Glomerular endothelial cell (primary cell): ENCODE measurements at regions not wholly inside any gene's neighbourhood (a gene's known extent, or its start where the extent isn't known, plus 50 kb on each side); places are given as distances from the start of the nearest gene placed in this dataset.
"Not testable (repeated sequence)": the region's sequence is repeated elsewhere in the genome, so short reads cannot be mapped to it uniquely, and the experiment has no call there.

Experiments used
- DNase-seq: peaks from one replicate; pipeline ENCODE4 v3.0.0-alpha.2; 2011; ENCODE audit warnings: low read depth, low spot score; ENCODE audit errors: extremely low read depth

DNA sequence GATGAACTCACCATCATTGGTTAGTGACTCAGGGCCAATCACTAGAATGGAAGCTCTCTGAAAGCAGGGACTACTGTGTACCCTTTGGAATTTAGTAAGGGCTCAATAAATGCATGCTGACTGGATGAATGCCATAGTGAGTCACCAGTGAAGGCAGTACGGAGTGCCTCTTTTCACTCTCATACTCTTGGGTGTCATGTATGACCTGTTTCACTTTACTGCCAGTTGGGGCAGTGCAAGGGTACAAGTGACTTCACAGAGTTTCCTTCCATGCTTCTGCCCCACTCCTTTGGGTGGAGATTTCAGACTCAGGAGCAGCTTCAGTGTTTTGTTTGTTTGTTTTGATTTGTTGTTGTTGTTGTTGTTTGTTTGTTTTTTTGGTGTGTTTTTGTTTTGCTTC lies 57.7 kb downstream of the SOX3 start:
- no peak for DNase-seq

DNA sequence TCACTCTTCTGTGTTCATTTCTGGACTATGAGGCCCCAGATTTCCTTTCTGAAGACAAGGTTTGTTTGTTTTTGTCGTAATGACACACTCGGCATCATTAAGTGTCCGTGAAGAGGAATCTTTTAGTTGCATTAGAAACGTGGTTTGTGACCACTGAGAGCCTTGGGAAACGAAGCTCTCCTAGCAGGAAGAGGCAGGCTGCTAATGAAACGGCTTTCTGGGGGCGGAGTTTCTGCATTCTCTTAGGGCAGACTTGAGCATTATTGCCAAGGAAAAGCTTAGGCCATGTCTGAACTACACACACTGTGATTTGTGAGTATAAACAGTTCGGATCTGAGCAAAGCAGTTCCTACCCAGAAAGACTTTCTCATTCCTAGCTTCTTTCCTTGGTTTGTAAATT lies 64.0 kb downstream of the SOX3 start:
- no peak for DNase-seq

DNA sequence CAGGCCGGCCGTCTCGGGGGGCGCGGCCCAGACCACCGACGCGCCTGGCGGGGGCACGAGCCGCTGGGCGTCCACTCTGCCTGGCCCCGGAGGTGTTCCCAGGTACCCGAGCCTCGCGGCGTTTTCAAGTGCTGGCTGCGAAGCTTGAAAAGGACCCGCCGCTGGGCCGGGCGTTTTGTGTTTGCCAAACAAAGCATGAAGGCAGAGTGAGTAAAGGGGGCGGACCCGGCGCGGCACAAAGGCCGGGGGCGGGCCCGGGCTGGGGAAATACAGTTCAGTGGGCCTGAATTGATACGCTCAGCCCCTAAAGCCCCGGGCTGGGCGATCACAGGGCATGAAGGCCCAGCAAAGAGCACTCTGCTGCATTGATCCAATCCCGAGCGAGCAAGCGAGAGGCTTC lies 65.4 kb downstream of the SOX3 start:
- DNase-seq = no peak

DNA sequence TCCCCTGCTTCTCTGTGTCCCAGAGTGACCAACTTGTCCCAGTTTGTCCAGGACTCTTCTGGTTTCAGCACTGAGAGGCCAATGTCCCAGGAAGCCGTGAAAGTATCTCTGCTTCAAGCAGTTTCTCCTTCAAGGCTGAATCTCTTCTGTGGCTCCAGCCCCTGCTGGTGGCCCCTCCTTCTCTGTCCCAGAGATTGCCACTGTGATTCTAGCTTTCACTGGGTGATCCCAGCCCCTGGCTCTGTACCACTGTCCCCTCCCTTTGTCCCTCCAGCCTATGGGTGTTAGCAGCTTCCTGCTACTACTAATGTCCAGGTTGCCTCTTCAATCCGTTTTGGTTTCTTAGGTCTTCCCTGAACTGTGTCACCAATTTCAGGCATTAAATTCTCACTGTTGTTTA lies 70.5 kb downstream of the SOX3 start:
- no peak for DNase-seq

DNA sequence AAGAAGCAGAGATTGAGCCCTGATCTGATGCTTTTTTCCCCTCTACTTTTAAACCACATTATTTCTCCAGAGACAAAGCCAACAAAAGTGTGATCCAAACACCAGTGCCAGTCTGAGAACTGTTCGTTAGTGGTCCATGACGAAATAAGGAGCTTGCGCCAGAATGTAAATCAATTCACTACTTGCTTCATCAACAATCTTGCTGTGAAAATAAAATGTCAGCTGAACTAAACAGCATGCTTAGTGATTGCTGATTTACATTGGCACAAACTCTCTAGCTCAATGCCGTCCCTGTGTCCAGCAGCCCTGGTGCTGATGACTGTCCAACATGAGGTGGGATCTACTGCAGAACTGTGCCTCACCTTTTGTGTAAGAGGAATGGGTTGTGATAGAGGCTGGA lies 71.3 kb downstream of the SOX3 start:
- DNase-seq = no peak

DNA sequence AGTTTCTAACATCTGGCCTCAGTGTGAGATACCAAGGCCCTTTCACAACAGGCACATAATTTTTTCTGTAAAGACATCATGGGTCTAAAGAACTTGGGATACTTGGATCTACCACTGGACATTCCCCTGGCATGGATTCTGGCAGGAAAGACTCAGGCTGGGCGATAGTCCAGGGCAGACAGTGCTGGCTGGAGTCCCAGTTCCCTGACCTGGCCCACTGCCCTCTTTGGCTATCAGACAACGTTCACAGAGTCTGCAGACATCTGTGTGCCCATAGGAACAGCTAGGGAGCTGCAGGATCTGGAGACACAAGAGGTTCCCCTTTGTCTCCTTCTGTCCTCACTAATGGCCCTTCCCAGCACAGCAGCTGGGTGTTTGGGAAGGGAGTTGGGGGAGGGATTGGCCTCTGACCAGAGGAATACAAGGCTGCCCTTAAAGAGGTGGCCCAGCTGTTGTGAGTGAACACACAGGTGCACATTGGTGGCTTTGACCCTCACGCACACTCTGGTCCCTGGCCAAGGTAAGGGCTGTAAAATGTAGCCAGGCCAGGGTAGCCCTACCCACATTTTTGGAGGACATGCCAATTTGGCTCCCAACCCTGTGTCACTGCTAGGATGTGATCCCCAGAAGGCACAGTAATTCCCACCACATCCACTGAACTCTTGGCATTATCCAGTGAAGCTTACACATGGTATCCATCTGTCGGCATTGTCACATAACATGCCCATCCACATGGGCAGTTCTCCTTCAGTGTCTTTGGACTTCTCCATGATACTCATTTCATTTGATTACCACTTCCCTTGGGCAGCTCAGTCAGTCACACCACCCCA lies 72.3 kb downstream of the SOX3 start:
- no peak for DNase-seq

DNA sequence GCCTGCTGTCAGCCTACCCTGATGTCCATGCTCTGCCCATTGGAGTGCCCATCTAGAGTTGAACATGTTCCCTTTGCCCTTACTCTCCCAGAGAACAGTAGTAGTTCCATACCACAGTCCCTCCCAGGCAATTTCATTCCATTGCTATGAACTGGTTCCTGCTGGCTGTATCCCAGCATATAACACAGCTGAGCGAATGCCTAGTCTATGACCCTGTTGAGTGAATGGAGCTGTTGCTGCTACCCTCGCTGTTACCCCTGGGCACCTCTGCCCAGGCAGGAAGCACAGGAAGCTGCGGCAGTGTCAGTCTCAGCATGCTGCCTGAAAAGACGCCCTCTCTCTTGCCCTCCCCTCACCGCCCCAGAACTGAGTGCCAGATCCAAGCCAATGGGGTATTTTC lies 73.3 kb downstream of the SOX3 start:
- no peak for DNase-seq

DNA sequence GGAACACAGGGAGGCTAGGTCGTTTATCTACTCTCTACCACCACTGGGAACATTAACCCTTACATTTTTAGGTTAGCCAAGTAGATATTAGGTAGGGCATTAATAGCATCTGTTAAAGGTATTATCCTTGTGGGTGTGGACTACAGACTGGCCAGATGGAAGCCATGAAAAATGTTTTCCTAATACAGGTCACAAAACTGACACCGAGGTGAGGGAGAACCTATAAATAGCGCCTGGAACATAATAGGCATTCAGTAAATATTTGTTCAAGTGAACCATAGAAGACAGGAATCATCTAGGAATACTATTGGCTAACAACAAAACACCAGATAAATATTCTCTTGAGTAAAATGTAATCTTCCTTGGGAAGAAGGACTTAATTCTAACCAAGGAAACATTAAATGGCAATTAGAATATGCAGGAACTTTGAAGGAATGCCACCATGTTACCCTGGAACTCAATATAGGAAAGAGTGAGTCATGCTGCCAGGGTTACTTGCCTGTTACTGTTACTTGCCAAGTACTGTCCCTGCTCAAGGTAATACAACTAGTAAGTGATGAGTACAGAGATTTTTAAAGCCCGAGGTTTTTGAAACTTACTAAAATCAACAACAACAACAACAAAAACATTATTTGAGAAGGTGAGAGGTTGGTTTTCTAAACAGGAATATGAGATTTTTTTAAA lies 79.0 kb downstream of the SOX3 start:
- no peak for DNase-seq

DNA sequence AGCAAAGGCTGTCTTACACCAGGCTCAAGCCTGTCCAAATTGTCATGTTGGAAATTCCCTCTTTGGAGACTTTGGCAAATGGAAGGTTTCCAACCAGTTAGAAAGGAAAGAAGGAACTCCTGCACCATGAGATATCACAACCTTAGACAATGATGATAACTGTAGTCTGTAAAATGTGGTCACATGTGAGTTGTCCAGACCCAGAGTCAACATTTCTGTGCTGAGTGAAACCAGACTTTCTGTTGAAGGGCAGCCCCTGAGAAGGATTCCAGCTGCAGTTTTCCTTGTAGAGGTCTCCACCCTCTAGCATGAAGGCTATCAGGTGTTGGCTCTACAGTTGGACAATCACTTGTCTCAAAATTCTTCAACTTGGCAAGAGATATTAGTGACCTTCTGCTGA lies 82.4 kb downstream of the SOX3 start:
- DNase-seq = no peak

DNA sequence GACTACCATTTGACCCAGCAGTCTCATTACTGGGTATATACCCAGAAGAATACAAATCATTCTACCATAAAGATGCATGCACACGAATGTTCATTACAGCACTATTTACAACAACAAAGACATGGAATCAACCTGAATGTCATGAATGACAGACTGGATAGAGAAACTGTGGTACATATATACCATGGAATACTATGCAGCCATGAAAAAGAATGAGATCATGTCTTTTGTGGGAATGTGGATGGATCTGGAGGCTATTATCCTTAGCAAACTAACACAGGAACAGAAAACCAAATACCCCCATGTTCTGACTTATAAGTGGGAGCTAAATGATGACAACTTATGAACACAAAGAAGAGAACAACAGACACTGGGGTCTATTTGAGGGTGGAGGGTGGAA lies 102.7 kb downstream of the SOX3 start:
- not testable (repeated sequence) for DNase-seq

DNA sequence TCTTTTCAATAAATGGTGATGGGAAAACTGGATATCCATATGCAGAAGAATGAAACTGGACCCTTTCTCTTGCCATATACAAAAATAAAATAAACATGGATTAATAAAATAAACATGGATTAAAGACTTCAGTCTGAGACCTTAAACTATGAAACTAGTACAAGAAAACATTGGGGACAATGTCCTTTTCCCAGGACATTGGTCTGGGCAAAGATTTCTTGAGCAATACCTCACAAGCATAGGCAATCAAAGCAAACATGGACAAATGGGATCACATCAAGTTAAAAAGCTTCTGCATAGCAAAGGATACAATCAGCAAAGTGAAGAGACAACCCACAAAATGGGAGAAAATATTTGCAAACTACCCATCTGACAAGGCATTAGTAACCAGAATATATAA lies 108.5 kb downstream of the SOX3 start:
- DNase-seq = not testable (repeated sequence)

DNA sequence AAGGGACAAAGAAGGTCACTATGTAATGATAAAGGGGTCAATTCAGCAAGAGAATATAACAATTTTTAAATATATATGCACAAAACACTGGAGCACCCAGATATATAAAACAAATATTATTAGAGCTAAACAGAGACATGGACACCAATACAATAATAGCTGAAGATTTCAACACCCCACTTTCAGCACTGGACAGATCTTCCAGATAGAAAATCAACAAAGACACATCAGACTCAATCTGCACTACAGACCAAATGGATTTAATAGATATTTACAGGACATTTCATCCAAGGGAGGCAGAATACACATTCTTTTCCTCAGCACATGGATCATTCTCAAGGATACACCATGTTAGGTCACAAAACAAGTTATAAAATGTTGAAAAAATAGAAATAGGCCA lies 111.4 kb downstream of the SOX3 start:
- no peak for DNase-seq

DNA sequence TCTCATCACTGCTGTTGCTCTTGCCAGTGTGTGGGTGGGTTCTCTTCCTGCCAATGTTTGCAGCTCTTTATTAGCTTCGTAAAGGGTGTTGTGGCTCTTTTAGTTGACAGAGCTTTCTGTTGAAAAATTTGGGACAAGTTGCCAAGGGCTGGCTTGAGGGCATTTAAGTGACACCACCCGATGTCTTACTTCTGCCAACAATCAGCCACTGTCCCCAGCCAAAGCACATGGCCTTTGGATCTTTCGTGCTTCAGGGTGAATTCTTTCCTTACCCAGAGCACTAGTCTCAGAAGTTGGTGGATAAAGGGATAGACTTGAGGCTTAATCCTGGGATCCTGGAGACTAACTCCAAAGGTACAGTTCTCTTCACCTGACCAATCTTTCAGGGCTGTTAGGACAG lies 113.6 kb downstream of the SOX3 start:
- no peak for DNase-seq

DNA sequence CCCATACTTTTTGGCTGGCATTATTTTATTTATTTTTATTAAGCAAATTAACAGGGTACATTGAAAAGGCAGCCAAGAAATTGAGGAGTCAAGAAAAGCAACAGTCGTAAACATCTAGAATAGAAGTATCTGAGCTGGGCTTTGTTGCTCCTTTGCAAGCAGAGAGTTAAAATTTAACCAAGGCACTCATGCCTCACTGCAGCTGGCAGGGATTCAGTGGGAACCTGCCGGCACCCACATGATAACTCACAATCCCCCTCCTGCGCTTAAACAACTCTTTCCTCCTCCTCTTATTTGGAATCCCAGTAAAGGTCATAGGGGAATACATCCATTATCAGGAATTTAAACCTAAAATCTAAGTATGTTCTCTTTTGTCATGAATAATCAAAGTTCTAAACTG lies 115.5 kb downstream of the SOX3 start:
- no peak for DNase-seq

DNA sequence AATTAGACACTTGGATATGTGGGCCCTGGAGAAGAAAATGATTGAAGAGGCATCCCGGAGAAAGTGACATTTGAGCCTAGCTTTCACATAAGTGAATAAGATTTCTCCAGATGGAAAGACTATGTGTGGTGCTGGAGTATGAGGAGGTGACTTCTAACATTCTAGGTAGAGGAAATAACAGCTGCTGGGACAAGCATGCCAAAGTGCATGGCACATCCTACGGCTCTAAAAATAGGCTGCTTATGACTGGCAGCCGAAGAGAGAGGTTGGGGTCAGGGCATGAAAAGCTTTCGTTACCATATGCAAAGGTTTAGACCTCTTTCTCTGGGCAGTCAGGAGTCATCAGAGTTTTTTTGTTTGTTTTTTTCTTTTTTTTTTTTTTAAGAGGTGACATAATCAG lies 142.0 kb downstream of the SOX3 start:
- no peak for DNase-seq

DNA sequence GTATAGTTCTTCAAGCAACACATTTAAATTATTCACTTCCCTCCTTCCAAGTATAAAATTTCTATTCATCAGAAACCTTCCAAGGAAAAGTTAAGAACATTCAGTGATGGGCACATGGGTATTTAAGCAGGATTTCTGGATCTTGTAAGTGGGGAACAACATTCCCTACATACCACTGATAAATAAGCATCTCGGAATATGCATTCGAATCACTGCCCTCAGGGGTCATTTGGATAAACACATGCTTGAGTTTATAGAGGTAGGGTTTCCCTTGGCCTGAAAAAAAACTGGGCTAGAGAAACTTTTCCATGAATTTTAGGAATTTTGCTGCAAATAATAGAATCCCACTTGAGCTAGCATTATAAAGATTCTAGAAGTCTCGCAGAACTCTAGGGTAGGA lies 143.9 kb downstream of the SOX3 start:
- DNase-seq = no peak

DNA sequence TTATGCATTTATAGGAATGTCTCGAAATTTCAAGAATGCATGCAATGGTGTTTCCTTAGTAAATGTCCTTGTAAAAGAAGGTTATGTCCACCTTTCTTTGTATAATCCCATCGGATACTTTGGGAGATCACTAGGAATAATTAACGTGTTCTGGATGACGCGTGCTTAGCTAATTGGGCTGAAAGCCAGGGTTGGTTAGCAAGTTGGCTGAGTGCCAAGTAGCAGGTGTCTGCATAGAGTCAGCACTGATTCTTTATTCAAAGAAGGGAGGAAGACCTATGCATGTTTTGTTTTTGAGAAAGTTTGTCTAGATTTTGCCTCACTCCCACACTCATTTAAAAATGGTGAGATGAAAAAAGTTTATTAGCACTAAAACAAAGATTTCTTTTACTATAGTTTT lies 144.6 kb downstream of the SOX3 start:
- no peak for DNase-seq

DNA sequence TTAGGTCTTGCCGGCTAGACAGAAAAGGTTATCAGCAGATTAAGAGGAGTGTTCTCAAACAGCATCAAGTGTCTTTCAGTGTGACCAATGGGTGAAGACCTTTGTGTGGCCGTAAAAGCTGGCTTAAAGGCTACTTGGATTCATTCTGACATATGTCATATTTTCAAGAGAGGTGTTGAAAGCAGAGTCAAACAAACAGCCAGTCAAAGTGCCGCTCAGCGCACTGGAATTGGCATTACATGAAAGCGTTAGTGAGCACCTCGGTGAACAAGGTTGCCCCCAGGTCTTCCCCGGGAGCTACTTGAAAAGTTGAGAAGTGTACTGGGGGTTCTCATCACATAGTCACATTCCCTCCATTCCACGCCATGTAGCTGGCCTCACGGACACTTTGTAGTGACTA lies 148.9 kb downstream of the SOX3 start:
- no peak for DNase-seq

DNA sequence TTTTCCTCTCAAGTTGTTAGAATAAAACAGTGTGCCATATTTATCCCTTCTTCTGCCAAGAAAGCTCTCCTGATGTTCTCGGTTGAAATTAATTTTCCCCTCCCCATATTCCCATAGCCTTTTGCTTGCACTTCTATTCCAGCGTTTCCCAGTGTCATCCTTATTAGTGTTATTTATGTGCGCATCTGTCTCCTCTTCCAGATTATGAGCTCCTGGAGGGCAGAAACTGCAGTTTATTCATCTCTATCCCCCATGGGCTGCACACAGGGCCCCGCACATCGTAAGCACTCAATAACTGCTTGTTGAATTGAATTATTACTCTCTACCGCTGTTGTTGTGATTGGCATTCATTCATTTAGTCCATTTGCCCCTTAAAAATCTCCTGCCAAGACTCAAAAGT lies 149.4 kb downstream of the SOX3 start:
- DNase-seq = no peak

DNA sequence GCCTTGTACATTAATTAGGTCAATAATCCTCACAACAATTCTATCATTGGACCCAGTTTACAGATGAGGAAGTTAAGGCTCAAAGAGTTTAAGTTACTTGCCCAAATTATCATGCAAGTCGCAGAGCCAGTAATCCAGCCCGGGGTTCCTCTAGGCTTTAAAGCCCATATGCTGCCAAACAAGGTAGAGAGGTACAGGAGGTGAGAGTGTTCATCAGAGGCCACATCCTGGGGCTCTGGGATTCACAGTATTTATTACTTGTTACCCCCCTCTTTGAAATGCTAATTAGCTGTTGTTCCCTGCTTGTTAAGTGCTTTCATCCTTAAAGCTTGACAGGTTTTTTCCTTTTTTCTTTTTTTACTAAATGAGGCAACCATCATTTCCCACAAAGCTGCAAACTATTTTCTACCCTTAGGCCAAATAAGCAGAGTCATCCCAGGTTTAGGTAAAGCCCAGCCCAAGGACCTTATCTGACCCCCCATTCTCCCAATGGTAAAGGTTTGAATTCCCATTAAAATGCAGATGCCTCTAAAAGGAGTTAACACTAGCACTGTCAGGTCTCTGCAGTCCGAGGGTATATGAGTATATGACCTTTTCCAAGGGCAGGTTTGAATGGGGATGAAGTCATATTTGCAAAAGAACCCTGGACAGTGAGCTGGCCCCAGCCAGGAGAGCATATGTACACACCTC lies 150.3 kb downstream of the SOX3 start:
- no peak for DNase-seq

DNA sequence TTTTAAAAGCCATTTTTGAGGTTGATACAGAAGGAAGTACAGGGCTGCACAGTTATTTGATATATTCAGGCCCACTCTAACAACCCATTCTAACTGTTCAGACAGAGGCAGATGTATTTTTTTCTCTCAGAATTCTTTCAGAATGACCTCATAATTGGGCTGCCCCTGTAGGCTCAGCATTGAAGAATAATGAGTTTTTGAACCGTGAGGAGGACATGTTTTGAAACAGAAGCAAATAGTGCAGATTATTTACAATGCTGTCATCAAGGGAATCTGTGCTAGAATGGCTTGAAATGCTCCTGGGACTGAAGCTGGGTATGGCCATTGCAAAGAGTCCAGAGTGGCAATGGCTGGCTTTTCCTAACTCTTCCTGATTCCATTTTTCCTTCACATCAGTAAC lies 158.1 kb downstream of the SOX3 start:
- no peak for DNase-seq
